ENCODE measurements at regions not wholly inside any gene's neighbourhood (a gene's known extent, or its start where the extent isn't known, plus 50 kb on each side); places are given as distances from the start of the nearest gene placed in this dataset.

DNA sequence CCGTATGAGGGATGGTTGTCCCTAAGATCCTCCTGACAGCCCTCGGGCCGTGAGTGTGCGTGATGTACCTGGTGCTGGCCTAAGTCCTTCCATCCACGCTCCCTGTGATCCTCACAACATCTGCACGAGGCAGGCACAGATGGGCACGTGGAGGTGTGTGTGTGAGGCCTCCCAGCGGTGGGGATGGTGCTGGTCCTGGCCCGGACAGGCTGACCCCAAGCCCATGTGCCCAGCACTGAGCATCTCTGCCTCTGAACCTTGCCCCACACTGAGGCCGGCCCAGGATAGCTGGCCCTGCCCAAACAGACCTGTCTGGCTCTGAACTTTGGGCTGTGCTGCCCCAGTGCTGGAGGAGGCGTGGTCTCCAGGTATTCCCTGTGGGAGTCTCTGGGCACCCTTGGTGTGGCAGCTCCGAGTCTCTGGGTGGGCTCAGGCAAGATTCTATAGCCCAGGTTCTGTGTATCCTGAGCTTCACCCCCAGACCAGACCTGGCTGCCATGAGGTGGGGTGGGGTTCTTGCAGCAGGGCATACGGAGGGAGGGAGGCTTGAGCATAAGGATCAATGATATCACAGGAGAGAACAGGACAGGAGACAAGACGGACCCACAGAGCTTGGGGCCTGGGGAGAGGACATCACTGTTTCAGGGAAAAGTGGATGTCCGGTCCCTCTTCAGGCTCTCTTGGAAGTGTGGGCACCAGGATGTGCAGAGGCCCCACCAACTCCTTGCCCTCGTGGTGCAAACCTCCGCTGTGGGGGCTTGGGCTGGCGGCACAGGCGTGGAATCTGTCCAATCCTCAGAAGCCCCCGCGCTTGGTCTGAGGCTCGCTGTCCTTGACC, 881.8 kb downstream of the BRD1 start:
- no peaks in the 10 kb centered on the region for H3K36me3 Mint-ChIP-seq
- no peaks in the 10 kb centered on the region for H3K9me3 Mint-ChIP-seq
- POLR2A ChIA-PET: no interaction called here
- DNase-seq (peak in 1 of 10 donors; percentile 14), ATAC-seq (no peak)
- H3K4me3 Mint-ChIP-seq: no peak overlapping the region
- H3K27me3 Mint-ChIP-seq: peaks cover 0 to 23% (median 11%) of the 10 kb centered on the region in 5 donors
- peak overlapping the region in 1 of 10 donors; percentile 81 for H3K27ac Mint-ChIP-seq
- peaks cover 0 to 1% (median 0%) of the 10 kb centered on the region in 4 donors for H3K4me1 Mint-ChIP-seq

DNA sequence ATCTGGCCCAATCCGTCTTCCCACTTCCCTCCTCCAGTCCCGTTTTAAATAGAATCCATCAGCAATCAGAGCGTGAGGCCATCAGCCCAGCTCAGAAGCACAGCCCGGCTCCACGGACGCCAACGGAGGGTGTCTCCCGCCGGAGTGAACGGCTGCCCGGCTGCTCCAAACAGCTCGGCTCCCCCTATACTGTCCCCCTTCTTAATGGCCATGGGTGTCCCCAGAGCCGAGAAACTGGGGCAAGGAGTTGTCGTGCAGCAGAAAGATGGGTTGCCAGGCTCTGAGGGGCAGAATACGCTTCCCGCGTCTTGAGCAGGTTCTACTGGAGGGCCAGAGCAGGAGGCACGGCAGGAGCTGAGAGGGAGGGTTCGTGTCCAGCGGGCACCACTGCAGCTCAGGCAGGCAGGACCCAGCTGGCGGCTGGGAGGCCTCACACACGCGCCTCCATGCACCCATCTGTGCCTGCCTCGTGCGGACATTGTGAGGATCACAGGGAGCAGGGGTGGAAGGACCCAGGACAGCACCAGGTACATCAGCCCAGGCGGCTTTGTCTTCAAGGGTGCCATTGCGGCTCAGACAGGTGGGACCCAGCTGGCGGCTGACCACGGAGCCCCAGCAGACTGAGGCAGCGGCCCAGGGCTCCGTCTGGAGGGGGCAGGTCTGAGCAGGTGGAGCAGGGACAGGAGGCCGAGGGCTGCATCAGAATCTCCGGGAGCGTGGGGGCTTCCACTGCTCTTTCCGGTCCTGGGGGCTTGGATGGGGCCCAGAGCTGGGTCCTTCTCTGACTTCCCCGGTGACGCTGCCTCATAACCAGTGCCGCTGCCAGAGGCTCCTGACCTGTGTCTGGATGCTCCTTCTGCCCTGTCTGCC, 882.7 kb downstream of the BRD1 start:
- DNase-seq: peak in 1 of 10 donors; percentile 14
- H3K4me1 Mint-ChIP-seq: peaks cover 0 to 3% (median 0%) of the 10 kb centered on the region in 4 donors
- POLR2A ChIA-PET: no interaction called here
- ATAC-seq: no peak
- H3K27me3 Mint-ChIP-seq: peaks cover 0 to 23% (median 8%) of the 10 kb centered on the region in 5 donors
- H3K4me3 Mint-ChIP-seq: no peak overlapping the region
- H3K27ac Mint-ChIP-seq: no peak overlapping the region
- H3K36me3 Mint-ChIP-seq: no peaks in the 10 kb centered on the region
- H3K9me3 Mint-ChIP-seq: no peaks in the 10 kb centered on the region

DNA sequence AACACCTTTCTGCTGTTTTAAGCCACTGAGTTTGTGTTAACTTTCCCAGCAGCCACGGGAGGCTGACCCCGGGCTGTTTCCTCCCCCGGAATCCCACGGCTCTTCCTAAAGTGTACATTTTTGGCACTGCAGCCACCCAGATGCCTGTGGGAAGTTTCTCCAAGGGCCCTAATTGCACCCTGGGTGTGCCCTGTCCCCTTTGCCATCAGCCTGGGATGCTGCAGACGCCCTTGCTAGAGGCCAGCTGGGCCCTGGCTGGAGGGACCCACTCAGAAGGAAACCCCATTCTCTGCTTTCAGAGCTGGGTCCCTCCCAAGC, 883.3 kb downstream of the BRD1 start:
- Mint-ChIP-seq H3K9me3 (no peaks in the 10 kb centered on the region), H3K27me3 (peaks cover 0 to 18% (median 2%) of the 10 kb centered on the region in 5 donors), H3K27ac (no peak overlapping the region), H3K4me1 (peaks cover 0 to 1% (median 0%) of the 10 kb centered on the region in 4 donors), H3K36me3 (no peaks in the 10 kb centered on the region), H3K4me3 (no peak overlapping the region)
- POLR2A ChIA-PET: no interaction called here
- DNase-seq (peak in 1 of 10 donors; percentile 3), ATAC-seq (no peak)

DNA sequence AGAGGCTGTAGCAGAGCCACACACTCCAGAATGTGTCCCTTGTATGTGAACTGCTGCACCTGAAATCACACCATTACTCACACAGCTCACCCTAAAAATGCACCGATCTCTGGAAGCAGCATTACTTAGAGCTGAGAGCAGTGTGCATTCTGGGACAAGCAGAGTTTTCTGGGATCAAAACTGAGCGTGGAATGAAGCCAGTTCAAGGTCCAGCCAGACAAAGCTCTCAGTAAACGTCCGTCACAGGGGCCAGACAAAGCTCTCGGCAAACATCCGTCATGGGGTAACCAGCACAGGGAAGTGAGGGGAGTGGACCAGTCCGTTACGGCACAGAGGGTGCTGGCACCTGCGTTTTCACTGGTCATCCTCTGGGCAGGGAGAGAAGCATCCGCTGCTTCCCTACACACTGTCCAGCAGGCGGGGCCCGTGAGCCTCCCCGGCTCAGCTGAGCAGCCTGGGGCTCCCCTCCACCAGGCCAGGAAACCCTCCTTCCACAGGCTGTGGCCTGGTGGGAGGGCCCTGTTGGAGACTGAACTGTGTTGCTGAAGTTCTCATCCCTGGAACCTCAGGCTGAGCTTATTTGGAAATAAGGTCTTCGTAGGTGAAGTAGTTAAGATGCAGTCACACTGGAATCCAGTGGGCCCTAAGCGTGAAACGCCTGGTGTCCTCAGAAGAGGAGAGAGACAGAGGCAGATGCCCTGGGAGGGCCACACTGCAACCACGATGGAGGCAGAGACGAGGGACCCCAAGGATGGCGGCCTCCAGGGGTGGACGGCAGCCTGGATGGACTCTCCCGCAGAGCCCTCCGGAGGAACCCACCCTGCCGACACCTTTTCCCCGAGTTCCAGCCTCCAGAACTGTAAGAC, 883.9 kb downstream of the BRD1 start:
- POLR2A ChIA-PET: no interaction called here
- no peak overlapping the region for H3K27ac Mint-ChIP-seq
- no peaks in the 10 kb centered on the region for H3K36me3 Mint-ChIP-seq
- H3K27me3 Mint-ChIP-seq: peaks cover 0 to 17% (median 1%) of the 10 kb centered on the region in 5 donors
- ATAC-seq (no peak), DNase-seq (peak in 1 of 10 donors; percentile 11)
- H3K9me3 Mint-ChIP-seq: no peaks in the 10 kb centered on the region
- H3K4me3 Mint-ChIP-seq: no peak overlapping the region
- peaks cover 0 to 1% (median 0%) of the 10 kb centered on the region in 4 donors for H3K4me1 Mint-ChIP-seq

DNA sequence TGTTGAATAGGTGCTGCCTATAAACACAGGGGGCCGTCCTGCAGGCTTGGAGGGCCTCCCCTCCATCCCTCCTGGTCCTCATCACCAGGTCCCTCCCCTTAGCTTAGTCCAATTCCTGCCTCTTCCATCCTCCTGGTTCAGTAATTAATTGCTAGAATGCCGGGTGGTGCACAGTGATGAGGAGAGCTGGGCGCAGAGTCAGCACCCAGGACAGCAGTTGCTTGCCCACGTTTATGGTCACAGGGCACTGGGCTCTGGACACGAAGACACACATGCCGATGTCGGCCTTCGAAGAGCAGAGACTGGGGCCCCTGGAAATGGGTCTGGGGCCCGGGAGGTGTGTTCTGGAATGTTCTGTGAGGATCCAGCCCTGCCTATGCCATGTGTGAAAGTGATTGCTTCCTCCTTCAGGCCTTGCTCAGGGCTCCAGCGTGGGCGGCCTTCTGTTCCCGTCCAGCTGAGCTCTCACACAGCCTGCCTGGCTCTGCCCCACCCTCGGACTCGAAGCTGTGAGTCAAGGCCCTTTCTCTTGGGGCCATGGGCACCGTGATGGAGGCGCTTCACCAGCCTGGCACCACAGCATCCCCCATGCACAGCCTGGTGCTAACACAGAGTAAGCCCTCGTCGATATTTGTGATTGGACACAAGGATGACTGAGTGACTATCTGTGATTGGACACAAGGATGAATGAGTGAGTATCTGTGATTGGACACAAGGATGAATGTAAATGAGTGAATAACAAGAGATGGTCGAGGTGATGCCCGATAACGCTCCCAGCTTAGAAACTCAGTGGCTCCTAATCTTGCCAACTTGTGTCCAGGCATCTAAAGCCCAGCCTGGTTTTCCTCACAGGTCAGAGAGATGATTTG, 884.7 kb downstream of the BRD1 start:
- peak in 1 of 10 donors; percentile 11 for DNase-seq
- Mint-ChIP-seq H3K36me3 (no peaks in the 10 kb centered on the region), H3K4me3 (no peak overlapping the region), H3K27me3 (peaks cover 0 to 25% (median 1%) of the 10 kb centered on the region in 5 donors), H3K9me3 (peaks cover 0 to 2% (median 0%) of the 10 kb centered on the region in 9 donors), H3K27ac (no peak overlapping the region), H3K4me1 (peaks cover 0 to 1% (median 0%) of the 10 kb centered on the region in 4 donors)
- ATAC-seq: no peak
- POLR2A ChIA-PET: no interaction called here

DNA sequence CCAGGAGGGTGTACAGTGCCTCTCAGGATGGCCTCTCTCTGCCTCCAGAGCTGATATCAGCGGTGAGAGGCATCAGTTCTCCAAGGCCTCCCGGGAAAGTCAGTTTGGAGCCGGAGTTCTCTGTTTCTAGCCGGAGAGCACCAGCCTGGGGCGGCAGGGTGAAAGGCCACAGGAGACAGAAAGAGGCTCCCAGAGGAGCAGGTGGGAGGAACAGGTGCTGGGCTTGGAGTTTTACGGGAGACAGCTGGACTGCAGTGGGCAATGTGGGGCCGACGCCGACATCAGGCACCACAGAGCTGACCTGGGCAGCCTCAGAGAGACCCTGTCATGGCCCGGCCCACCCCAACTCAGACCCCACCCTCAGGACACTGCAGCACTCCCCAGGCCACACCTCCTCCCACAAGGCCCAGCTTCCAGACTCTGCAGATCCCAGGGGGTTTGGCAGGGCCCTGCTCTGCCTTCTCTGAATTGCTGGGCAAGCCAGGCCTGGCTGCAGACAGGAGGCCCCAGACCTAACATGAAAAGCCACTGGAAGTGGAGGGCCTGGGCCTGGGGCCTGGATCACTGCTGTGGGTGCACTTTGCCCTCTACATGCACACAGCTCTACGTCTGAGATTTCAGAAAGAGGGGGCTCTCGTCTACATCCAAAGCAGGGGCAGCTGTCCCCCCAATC, 885.6 kb downstream of the BRD1 start:
- Mint-ChIP-seq H3K27ac (no peak overlapping the region), H3K4me3 (no peak overlapping the region), H3K9me3 (peaks cover 0 to 2% (median 0%) of the 10 kb centered on the region in 9 donors), H3K27me3 (peaks cover 0 to 25% (median 2%) of the 10 kb centered on the region in 5 donors), H3K36me3 (no peaks in the 10 kb centered on the region), H3K4me1 (peaks cover 0 to 1% (median 0%) of the 10 kb centered on the region in 4 donors)
- no peak for ATAC-seq
- POLR2A ChIA-PET: no interaction called here
- peak in 1 of 10 donors; percentile 14 for DNase-seq

DNA sequence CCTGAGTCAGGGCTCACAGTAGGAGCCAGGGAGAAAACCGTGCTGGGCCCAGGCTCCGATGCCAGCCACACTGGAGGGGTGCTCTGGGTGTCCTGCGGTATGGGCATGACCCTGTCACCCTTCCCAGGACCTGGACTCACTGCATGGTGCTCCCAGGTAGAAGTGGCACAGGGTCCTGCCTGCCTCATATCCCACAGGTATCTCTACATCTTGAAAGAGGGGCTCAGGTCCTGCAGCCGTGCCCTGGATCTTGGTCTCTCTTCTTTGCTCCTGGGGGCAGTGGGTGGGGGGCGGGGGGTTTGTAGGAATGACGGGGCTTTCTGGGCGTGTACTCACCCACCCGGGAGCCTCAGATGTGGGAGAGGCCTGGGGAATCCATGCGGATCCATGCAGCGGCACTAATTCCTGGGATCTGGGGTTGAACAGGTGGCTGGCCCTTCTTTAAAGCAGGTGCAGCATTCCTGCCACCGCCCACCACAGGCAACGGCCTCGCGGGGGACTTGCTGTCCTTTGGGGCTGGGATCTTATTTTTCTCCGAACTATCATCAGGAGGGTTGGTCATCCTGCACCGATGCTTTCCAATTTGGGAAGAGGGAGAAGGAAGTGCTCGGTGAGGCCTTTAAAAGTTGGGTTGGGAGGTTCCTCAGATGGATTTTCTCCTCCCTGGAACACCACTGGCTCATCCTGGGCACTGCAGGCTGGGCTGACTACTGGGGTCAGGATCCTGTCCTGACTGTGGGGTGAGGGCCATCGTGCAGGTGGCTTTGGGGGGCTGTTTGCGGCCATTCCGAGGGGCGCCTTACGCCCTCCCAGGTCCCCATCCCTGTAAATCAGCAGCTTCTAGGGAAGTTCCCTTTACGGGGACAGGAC, 886.4 kb downstream of the BRD1 start:
- ATAC-seq: no peak
- POLR2A ChIA-PET: no interaction called here

DNA sequence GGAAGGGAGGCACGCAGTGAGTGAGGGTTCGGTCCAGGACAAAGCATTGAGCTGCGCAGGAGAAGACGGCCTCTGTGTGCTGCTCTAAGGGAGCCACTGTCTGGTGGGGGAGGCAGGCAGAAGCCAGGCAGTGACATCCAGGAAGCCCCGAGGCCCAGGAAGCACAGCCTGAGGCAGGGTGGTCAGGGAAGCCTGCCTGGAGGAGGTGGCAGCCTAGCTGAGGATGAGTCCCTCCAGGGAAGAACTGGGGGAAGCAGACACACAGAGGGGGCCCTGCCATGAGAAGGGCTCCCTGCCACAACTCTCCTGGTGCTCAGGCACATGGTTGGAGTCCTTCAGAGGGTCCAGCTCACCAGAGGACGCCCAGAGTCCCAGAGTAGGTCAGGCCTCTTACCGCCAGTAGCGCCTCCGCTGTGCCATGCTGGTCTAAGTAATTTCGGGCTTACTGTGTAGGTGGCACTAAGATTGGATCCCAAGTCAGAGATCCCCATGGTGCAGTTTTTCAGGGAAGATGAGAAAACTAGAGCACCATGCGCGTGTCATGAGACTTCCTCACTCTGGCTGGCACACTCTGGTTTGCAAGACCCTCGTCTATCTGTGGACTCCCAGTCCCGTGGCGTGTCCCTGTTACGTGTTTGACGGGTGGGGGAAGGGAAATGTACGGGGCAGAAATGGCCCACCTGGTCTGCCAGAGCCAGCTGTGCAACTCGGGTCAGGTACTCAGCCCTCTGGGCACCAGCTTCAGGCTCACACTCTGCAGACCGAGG, 887.2 kb downstream of the BRD1 start:
- Mint-ChIP-seq H3K27ac (no peak overlapping the region), H3K4me1 (peaks cover 0 to 1% (median 0%) of the 10 kb centered on the region in 4 donors), H3K27me3 (peaks cover 5 to 29% (median 9%) of the 10 kb centered on the region in 5 donors), H3K4me3 (no peak overlapping the region), H3K36me3 (peaks cover 0 to 5% (median 3%) of the 10 kb centered on the region in 3 donors), H3K9me3 (peaks cover 0 to 16% (median 5%) of the 10 kb centered on the region in 9 donors)
- peak in 1 of 10 donors; percentile 12 for DNase-seq
- POLR2A ChIA-PET: no interaction called here
- no peak for ATAC-seq

More for the DNA sequence above, 886.4 kb downstream of the BRD1 start:
- no peaks in the 10 kb centered on the region for H3K36me3 Mint-ChIP-seq
- peak in 1 of 10 donors; percentile 7 for DNase-seq
- H3K27me3 Mint-ChIP-seq: peaks cover 4 to 29% (median 9%) of the 10 kb centered on the region in 5 donors
- peaks cover 0 to 1% (median 0%) of the 10 kb centered on the region in 4 donors for H3K4me1 Mint-ChIP-seq
- peaks cover 0 to 9% (median 2%) of the 10 kb centered on the region in 9 donors for H3K9me3 Mint-ChIP-seq
- H3K27ac Mint-ChIP-seq: no peak overlapping the region
- H3K4me3 Mint-ChIP-seq: peak overlapping the region in 1 of 10 donors; percentile 60

DNA sequence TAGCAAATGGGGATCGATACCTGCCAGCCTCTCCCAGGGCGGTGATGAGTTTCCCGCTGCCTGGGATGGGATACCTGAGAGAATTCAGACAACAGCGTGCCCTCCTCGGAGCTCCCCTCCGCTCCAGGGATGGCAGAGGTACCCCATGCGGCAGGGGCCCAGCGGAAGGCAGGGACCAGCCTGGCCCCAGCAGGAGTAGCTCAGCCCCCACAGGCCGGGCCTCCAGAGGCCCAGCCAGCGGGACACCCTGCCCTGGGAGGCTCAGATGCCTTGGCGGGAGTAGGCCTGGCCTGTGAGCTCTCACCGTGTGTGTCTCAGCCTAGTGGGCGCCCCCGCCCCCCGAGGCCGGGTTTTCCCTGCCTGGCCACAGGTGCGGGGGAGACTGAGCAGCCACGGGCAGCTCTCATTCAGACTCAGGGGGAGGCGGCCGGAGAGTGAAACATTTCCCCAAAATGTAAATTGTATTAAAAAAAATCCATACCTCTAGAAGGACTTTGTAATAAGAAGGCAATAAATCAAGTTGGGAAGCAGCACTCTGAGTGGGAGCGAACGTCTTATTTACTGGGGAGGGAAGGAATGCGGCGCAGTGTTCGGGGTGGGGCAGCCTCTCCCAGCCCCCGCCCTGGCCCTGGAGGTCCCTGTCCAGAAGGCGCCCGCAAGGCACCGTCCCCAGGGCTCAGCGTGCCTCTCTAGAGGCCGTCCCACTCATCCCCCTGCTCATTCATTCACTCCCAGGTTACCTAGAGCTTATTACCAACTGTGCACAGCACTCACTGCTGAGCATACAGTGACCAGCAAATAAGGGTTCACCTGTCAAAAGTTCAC, 888.0 kb downstream of the BRD1 start:
- peak in 1 of 10 donors; percentile 13 for DNase-seq
- peaks cover 4 to 24% (median 7%) of the 10 kb centered on the region in 9 donors for H3K9me3 Mint-ChIP-seq
- no peak for ATAC-seq
- no peak overlapping the region for H3K27ac Mint-ChIP-seq
- peaks cover 0 to 7% (median 3%) of the 10 kb centered on the region in 3 donors for H3K36me3 Mint-ChIP-seq
- H3K27me3 Mint-ChIP-seq: peaks cover 5 to 25% (median 9%) of the 10 kb centered on the region in 5 donors
- POLR2A ChIA-PET: no interaction called here
- H3K4me1 Mint-ChIP-seq: peaks cover 0 to 1% (median 0%) of the 10 kb centered on the region in 4 donors
- no peak overlapping the region for H3K4me3 Mint-ChIP-seq

Measured in naive thymus-derived CD8-positive, alpha-beta T cell (primary cell).